Small intestine (tissue), 7 donors: ENCODE measurements at regions not wholly inside any gene's neighbourhood (a gene's known extent, or its start where the extent isn't known, plus 50 kb on each side); places are given as distances from the start of the nearest gene placed in this dataset.
"Not testable (repeated sequence)": the region's sequence is repeated elsewhere in the genome, so short reads cannot be mapped to it uniquely, and the experiment has no call there.

Experiments used
- DNase-seq, 2 donors: peaks; one replicate each; pipeline versions ENCODE4 v3.0.0 to v3.0.0-alpha.2; 2013
- FAIRE-seq: peaks from 2 replicates; lab custom pipeline; 2012; peaks lifted over from hg19 to GRCh38; lab: Jason Lieb, UNC
- H3K27ac ChIP-seq, 3 donors: one replicate each; pipeline ENCODE4 v1.5.1; 2013; ENCODE audit warnings: low read length in 2 of 3, mild to moderate bottlenecking in 2 of 3, control low read depth in 1 of 3, inconsistent platforms in 1 of 3, low read depth in 1 of 3, moderate library complexity in 1 of 3
- H3K27me3 ChIP-seq, 3 donors: one replicate each; pipeline ENCODE4 v1.6.1; 2013; ENCODE audit warnings: low read length in 3 of 3, inconsistent platforms in 1 of 3; ENCODE audit not compliant: control insufficient read depth in 3 of 3, insufficient read depth in 3 of 3
- H3K36me3 ChIP-seq, 3 donors: one replicate each; pipeline ENCODE4 v1.6.1; 2013; ENCODE audit warnings: low read length in 3 of 3, inconsistent platforms in 1 of 3, low read depth in 1 of 3, mild to moderate bottlenecking in 1 of 3, moderate library complexity in 1 of 3; ENCODE audit not compliant: control insufficient read depth in 3 of 3, insufficient read depth in 2 of 3
- H3K4me1 ChIP-seq, 3 donors: one replicate each; pipeline ENCODE4 v1.6.1; 2013; ENCODE audit warnings: low read length in 2 of 3, inconsistent platforms in 1 of 3, low read depth in 1 of 3, mild to moderate bottlenecking in 1 of 3, moderate library complexity in 1 of 3; ENCODE audit not compliant: control insufficient read depth in 3 of 3, insufficient read depth in 2 of 3
- H3K4me3 ChIP-seq, 3 donors: one replicate each; pipeline ENCODE4 v1.5.1; 2013; ENCODE audit warnings: low read length in 3 of 3, control low read depth in 1 of 3, inconsistent platforms in 1 of 3, low read depth in 1 of 3, mild to moderate bottlenecking in 1 of 3, moderate library complexity in 1 of 3
- H3K9me3 ChIP-seq, 2 donors: one replicate each; pipeline ENCODE4 v1.6.1; 2013; ENCODE audit warnings: low read depth in 1 of 2, low read length in 1 of 2; ENCODE audit not compliant: control insufficient read depth in 2 of 2, insufficient read depth in 1 of 2
- WGBS, 3 donors: extraction: QIAGEN DNeasy Blood & Tissue Kit; methylation state at CpG; one replicate each; pipeline ENCODE4 v1.1.7; 2013; 5-methylcytosine and 5-hydroxymethylcytosine counted together
- donor health status: healthy with polysubstance abuse.
- donor health status: control.
- donor health status: control.
- donor health status: Bipolar disorder and iron deficiency.
- donor health status: healthy.

- not testable (repeated sequence) for H3K9me3 ChIP-seq, H3K27me3 ChIP-seq, H3K4me1 ChIP-seq, FAIRE-seq, DNase-seq, H3K27ac ChIP-seq, H3K4me3 ChIP-seq
- 97 to 99% (median 98%) methylated on average over 22 of the region's 22 CpGs for WGBS, 3 donors
- H3K36me3 ChIP-seq: peaks cover 0 to 16% (median 2%) of the 10 kb centered on the region in 3 donors
These were observed 209.9 kb downstream of the UTRN start for GRCh38 chr6:144495076-144495475.

DNA sequence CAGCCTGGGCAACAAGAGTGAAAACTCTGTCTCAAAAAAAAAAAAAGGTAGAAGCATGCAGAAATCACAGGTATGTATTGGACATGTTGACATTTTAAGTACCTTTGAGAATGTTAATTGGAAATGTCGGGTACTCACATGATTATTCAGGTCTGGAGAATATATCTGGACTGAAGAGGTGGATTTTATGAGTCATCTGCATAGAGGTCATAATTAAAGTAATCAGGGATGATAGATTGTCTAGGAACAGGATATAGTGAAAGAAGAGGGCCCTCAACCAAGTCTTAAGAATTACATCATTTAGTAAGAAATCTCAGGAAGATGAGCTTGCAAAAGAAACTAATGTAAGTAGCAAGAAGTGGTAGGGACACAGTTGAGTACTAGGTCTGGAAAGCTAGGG lies 212.5 kb downstream of the UTRN start:
- FAIRE-seq: no peak
- Histone ChIP-seq H3K27me3 (no peaks in the 10 kb centered on the region), H3K9me3 (no peaks in the 10 kb centered on the region), H3K4me1 (no peaks in the 10 kb centered on the region), H3K36me3 (peaks cover 0 to 13% (median 0%) of the 10 kb centered on the region in 3 donors), H3K4me3 (no peak overlapping the region), H3K27ac (no peak overlapping the region)
- WGBS, 3 donors: 77 to 89% (median 80%) methylated on average over 1 of the region's 1 CpG
- no peak for DNase-seq

DNA sequence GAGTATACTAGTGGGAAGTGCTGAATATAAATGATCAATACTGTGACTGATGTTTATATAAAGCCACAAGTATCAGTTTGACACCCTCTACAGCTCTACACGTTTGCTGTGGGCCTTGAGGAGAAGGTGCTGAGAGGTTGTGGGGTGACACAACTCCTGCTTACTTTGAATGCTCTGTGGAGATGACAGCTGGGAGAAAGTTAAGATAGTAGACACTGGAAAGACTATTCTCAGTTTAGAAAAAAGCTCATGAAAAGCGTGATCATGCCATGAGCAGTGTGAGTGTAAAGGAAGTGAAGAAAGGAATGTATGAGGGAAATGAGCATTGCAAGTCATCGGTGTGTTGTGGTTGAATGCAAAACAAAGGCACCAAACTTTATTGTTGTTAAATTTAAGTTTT lies 215.8 kb downstream of the UTRN start:
- Histone ChIP-seq H3K4me3 (no peak overlapping the region), H3K27ac (no peak overlapping the region), H3K9me3 (no peaks in the 10 kb centered on the region), H3K36me3 (no peaks in the 10 kb centered on the region), H3K27me3 (no peaks in the 10 kb centered on the region), H3K4me1 (no peaks in the 10 kb centered on the region)
- 58 to 70% (median 66%) methylated on average over 3 of the region's 3 CpGs for WGBS, 3 donors
- no peak for DNase-seq
- FAIRE-seq: no peak

DNA sequence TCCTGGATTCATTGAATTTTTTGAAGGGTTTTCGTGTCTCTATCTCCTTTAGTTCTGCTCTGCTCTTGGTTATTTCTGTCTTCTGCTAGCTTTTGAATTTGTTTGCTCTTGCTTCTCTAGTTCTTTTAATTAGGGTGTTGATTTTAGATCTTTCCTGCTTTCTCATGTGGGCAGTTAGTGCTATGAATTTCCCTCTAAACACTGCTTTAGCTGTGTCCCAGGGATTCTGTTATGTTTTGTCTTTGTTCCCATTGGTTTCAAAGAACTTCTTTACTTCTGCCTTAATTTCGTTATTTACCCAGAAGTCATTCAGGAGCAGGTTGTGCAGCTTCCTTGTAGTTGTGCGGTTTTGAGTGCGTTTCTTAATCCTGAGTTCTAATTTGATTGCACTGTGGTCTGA lies 220.1 kb downstream of the UTRN start:
- not testable (repeated sequence) for FAIRE-seq, H3K27ac ChIP-seq, H3K4me3 ChIP-seq, DNase-seq, H3K9me3 ChIP-seq, H3K27me3 ChIP-seq, H3K4me1 ChIP-seq
- peaks cover 0 to 13% (median 0%) of the 10 kb centered on the region in 3 donors for H3K36me3 ChIP-seq
- WGBS, 3 donors: 97 to 98% (median 97%) methylated on average over 4 of the region's 4 CpGs

DNA sequence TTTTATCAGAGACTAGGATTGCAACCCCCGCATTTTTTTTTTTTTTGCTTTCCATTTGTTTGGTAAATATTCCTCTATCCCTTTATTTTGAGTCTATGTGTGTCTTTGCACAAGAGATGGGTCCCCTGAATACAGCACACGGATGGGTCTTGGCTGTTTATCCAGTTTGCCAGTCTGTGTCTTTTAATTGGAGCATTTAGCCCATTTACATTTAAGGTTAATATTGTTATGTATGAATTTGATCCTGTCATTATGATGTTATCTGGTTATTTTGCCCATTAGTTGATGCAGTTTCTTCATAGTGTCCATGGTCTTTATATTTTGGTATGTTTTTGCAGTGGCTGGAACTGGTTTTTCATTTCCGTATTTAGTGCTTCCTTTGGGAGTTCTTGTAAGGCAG lies 220.9 kb downstream of the UTRN start:
- FAIRE-seq, H3K27me3 ChIP-seq, H3K4me3 ChIP-seq, H3K4me1 ChIP-seq, DNase-seq, H3K27ac ChIP-seq, H3K9me3 ChIP-seq: not testable (repeated sequence)
- H3K36me3 ChIP-seq: peaks cover 0 to 13% (median 0%) of the 10 kb centered on the region in 3 donors
- WGBS, 3 donors: 96 to 99% (median 97%) methylated on average over 3 of the region's 3 CpGs

- not testable (repeated sequence) for H3K27me3 ChIP-seq
These were observed 222.7 kb downstream of the UTRN start for GRCh38 chr6:144507772-144508312.

GRCh38 chr6:144510859-144511258 lies 225.7 kb downstream of the UTRN start:
- Histone ChIP-seq H3K27ac (no peak overlapping the region), H3K36me3 (peaks cover 0 to 26% (median 3%) of the 10 kb centered on the region in 3 donors), H3K27me3 (no peaks in the 10 kb centered on the region), H3K9me3 (peaks cover 0 to 3% of the 10 kb centered on the region in 2 donors), H3K4me3 (no peak overlapping the region), H3K4me1 (no peaks in the 10 kb centered on the region)
- no peak for DNase-seq
- FAIRE-seq: no peak
- 94 to 98% (median 98%) methylated on average over 4 of the region's 4 CpGs for WGBS, 3 donors

More at GRCh38 chr6:144507772-144508312, 222.7 kb downstream of the UTRN start:
- not testable (repeated sequence) for H3K4me3 ChIP-seq, FAIRE-seq, H3K27ac ChIP-seq, H3K4me1 ChIP-seq, DNase-seq, H3K9me3 ChIP-seq
- 88 to 95% (median 94%) methylated on average over 6 of the region's 6 CpGs for WGBS, 3 donors
- peaks cover 0 to 16% (median 0%) of the 10 kb centered on the region in 3 donors for H3K36me3 ChIP-seq

DNA sequence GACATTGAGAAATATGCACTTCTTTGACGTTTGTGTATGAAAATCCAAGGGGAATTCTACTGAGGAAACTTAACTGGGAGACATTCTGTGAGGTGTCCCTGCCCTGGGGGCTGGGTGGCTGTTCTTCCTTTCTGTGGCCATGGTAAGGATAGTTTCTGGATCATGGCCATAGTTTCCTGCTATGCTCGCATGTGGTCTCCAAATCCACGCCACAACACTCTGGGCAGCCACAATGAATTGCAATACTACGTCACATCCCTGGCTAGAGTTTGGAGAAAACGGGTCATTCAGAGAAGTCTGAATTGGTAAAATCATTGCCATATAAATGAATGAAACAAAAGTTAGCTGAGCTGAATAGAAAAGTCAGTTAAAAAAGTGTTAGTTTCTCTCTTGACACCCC lies 230.6 kb downstream of the UTRN start:
- Histone ChIP-seq H3K4me1 (no peaks in the 10 kb centered on the region), H3K27me3 (no peaks in the 10 kb centered on the region), H3K9me3 (no peaks in the 10 kb centered on the region), H3K4me3 (no peak overlapping the region), H3K27ac (no peak overlapping the region), H3K36me3 (peaks cover 0 to 12% (median 5%) of the 10 kb centered on the region in 3 donors)
- no peak for DNase-seq
- WGBS, 3 donors: 91 to 96% (median 91%) methylated on average over 5 of the region's 5 CpGs
- FAIRE-seq: no peak

DNA sequence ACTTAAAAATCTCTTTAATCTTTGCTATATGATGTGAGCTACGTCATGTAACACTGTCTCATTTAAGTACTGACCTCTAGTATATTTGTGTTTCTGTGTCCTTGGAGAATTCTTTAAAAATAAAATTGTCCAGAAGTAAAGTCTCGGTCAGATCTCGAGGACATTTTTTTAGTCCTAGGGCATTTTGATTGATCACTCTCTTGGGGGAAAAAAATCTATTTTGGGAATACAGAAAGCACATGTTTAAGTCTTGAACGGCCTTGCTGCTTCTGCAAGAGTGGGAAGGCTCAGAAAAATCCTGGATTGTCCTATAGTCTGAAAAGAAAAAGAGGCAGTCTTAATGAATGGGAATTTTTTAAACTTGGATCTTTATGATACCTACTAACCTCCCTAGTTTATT lies 234.3 kb downstream of the UTRN start:
- no peaks in the 10 kb centered on the region for H3K9me3 ChIP-seq
- WGBS, 3 donors: 65 to 86% (median 83%) methylated on average over 4 of the region's 4 CpGs
- no peak for FAIRE-seq

More for the DNA sequence above, 234.3 kb downstream of the UTRN start:
- peaks cover 0 to 17% (median 5%) of the 10 kb centered on the region in 3 donors for H3K36me3 ChIP-seq
- no peaks in the 10 kb centered on the region for H3K4me1 ChIP-seq
- DNase-seq: no peak
- H3K4me3 ChIP-seq: no peak overlapping the region
- no peaks in the 10 kb centered on the region for H3K27me3 ChIP-seq
- H3K27ac ChIP-seq: no peak overlapping the region
